H1 (cell line): ENCODE measurements at regions not wholly inside any gene's neighbourhood (a gene's known extent, or its start where the extent isn't known, plus 50 kb on each side); places are given as distances from the start of the nearest gene placed in this dataset.

ENCODE experiments used
- CTCF ChIA-PET: fragments of 300-600 bp; sonication (Branson Sonifier 250); formaldehyde crosslinking; loops from one replicate; lab custom pipeline; 2021; ENCODE audit not compliant: partially characterized antibody; lab: Charles Lee
- POLR2A ChIA-PET: fragments of 300-600 bp; sonication (Branson Sonifier 250); formaldehyde crosslinking; loops from one replicate; lab custom pipeline; 2021; ENCODE audit warnings: inconsistent platforms; ENCODE audit not compliant: partially characterized antibody; lab: Charles Lee
- DNase-seq, 2 experiments: peaks; one replicate each; pipeline versions ENCODE4 v3.0.0 to v3.0.0-alpha.2; 2010 to 2022; ENCODE audit warnings: low spot score in 2 of 2, low read depth in 1 of 2, mixed read lengths in 1 of 2
- FAIRE-seq: peaks from 2 replicates; lab custom pipeline; 2011; peaks lifted over from hg19 to GRCh38; lab: Jason Lieb, UNC
- H2AFZ ChIP-seq: 2 replicates; pipeline ENCODE4 v1.8.1; 2012; ENCODE audit warnings: low read length, inconsistent platforms
- H2AK5ac ChIP-seq: 2 replicates; pipeline ENCODE4 v1.6.1; 2013; ENCODE audit warnings: low read depth, low read length
- H2BK120ac ChIP-seq: replicated peaks from 2 replicates; pipeline ENCODE3; 2013; ENCODE audit warnings: low read depth, low read length, inconsistent platforms
- H2BK12ac ChIP-seq: 2 replicates; pipeline ENCODE4 v1.6.1; 2013; ENCODE audit warnings: low read depth, low read length
- H2BK15ac ChIP-seq: 2 replicates; pipeline ENCODE4 v1.6.1; 2013; ENCODE audit warnings: low read length
- H2BK20ac ChIP-seq: 2 replicates; pipeline ENCODE4 v1.6.1; 2013; ENCODE audit warnings: low read length
- H2BK5ac ChIP-seq: 2 replicates; pipeline ENCODE4 v1.6.1; 2013; ENCODE audit warnings: low read depth, low read length
- H3K14ac ChIP-seq: 2 replicates; pipeline ENCODE4 v1.6.1; 2013; ENCODE audit warnings: inconsistent platforms; ENCODE audit not compliant: insufficient read length
- H3K18ac ChIP-seq: 2 replicates; pipeline ENCODE4 v1.6.1; 2013; ENCODE audit warnings: low read length; ENCODE audit errors: extremely low read depth
- H3K23ac ChIP-seq: 2 replicates; pipeline ENCODE4 v1.6.1; 2013; ENCODE audit warnings: inconsistent platforms; ENCODE audit not compliant: insufficient read length
- H3K23me2 ChIP-seq: 2 replicates; pipeline ENCODE4 v1.6.1; 2013; ENCODE audit warnings: low read depth, low read length
- H3K27ac ChIP-seq: 2 replicates; pipeline ENCODE4 v1.6.1; 2011; ENCODE audit warnings: low read depth, low read length, inconsistent platforms
- H3K27me3 ChIP-seq, 4 experiments: replicated peaks in 1 of 4; 1 replicate in 1 of 4; 2 replicates in 3 of 4; pipeline versions ENCODE4 v1.6.1 to v1.8.1; 2011 to 2013; ENCODE audit warnings: low read length in 3 of 4, mild to moderate bottlenecking in 3 of 4, inconsistent platforms in 2 of 4, mixed read lengths in 2 of 4, moderate library complexity in 1 of 4; ENCODE audit not compliant: control insufficient read depth in 3 of 4, insufficient read depth in 3 of 4; ENCODE audit errors: extremely low read depth in 1 of 4
- H3K36me3 ChIP-seq, 4 experiments: 2 replicates each; pipeline versions ENCODE4 v1.6.1 to v1.8.1; 2011 to 2013; ENCODE audit warnings: mild to moderate bottlenecking in 4 of 4, low read length in 3 of 4, moderate library complexity in 2 of 4, control low read depth in 1 of 4, inconsistent platforms in 1 of 4; ENCODE audit not compliant: insufficient read depth in 4 of 4, control insufficient read depth in 2 of 4
- H3K4ac ChIP-seq: replicated peaks from 2 replicates; pipeline ENCODE3; 2013; ENCODE audit warnings: low read length, low read depth, mixed read lengths, inconsistent platforms; ENCODE audit not compliant: insufficient read length
- H3K4me1 ChIP-seq, 4 experiments: replicated peaks in 1 of 4; 1 replicate in 1 of 4; 2 replicates in 3 of 4; pipeline versions ENCODE4 v1.6.1 to v1.8.1; 2011 to 2013; ENCODE audit warnings: low read length in 3 of 4, inconsistent platforms in 2 of 4, mixed read lengths in 1 of 4; ENCODE audit not compliant: insufficient read depth in 4 of 4, control insufficient read depth in 3 of 4
- H3K4me2 ChIP-seq, 2 experiments: 2 replicates each; pipeline versions ENCODE4 v1.6.1 to v1.8.1; 2011 to 2013; ENCODE audit warnings: low read depth in 2 of 2, low read length in 2 of 2, control low read depth in 1 of 2, inconsistent platforms in 1 of 2, mild to moderate bottlenecking in 1 of 2; ENCODE audit not compliant: insufficient read depth in 1 of 2
- H3K4me3 ChIP-seq, 4 experiments: fragments of 200-600, 300-600 bp in 1 of 4; sonication (generic), shearing (Covaris generic), sonication (Bioruptor Twin) in 1 of 4; 2 replicates each; pipeline versions ENCODE4 v1.5.1 to v1.8.1; 2011 to 2016; ENCODE audit warnings: low read length in 4 of 4, low read depth in 3 of 4, control low read depth in 2 of 4, inconsistent platforms in 2 of 4, mild to moderate bottlenecking in 2 of 4, mixed read lengths in 1 of 4, moderate library complexity in 1 of 4; ENCODE audit not compliant: insufficient read depth in 2 of 4; ENCODE audit errors: extremely low read depth in 1 of 4
- H3K56ac ChIP-seq: replicated peaks from 2 replicates; pipeline ENCODE3; 2013; ENCODE audit warnings: low read depth, mild to moderate bottlenecking, mixed read lengths, low read length, inconsistent platforms; ENCODE audit not compliant: insufficient read length
- H3K79me1 ChIP-seq: 2 replicates; pipeline ENCODE4 v1.6.1; 2013; ENCODE audit warnings: low read depth, low read length, control low read depth
- H3K79me2 ChIP-seq, 2 experiments: 2 replicates each; pipeline versions ENCODE4 v1.6.1 to v1.8.1; 2012 to 2013; ENCODE audit warnings: low read length in 2 of 2, mild to moderate bottlenecking in 2 of 2, inconsistent platforms in 1 of 2; ENCODE audit not compliant: insufficient read depth in 2 of 2, control insufficient read depth in 1 of 2
- H3K9ac ChIP-seq, 4 experiments: replicated peaks in 1 of 4; 1 replicate in 1 of 4; 2 replicates in 3 of 4; pipeline versions ENCODE4 v1.6.1 to v1.8.1; 2011 to 2013; ENCODE audit warnings: low read depth in 3 of 4, low read length in 3 of 4, control low read depth in 2 of 4, mild to moderate bottlenecking in 2 of 4, moderate library complexity in 2 of 4, inconsistent platforms in 1 of 4; ENCODE audit errors: extremely low read depth in 1 of 4
- H3K9me3 ChIP-seq, 2 experiments: 2 replicates each; pipeline versions ENCODE4 v1.6.1 to v1.8.1; 2012 to 2013; ENCODE audit warnings: mild to moderate bottlenecking in 2 of 2, moderate library complexity in 2 of 2, control low read depth in 1 of 2, inconsistent platforms in 1 of 2, low read depth in 1 of 2, low read length in 1 of 2, mixed read lengths in 1 of 2; ENCODE audit not compliant: insufficient read depth in 2 of 2
- H4K20me1 ChIP-seq, 2 experiments: replicated peaks in 1 of 2; 2 replicates each; pipeline versions ENCODE3 to v1.8.1; 2011 to 2013; ENCODE audit warnings: inconsistent platforms in 2 of 2, low read length in 2 of 2, mild to moderate bottlenecking in 1 of 2; ENCODE audit not compliant: insufficient read depth in 2 of 2, control insufficient read depth in 1 of 2
- H4K5ac ChIP-seq: 2 replicates; pipeline ENCODE4 v1.6.1; 2013; ENCODE audit warnings: low read length, low read depth, mixed read lengths, inconsistent platforms; ENCODE audit not compliant: insufficient read length
- H4K8ac ChIP-seq: 2 replicates; pipeline ENCODE4 v1.8.0; 2013; ENCODE audit warnings: mild to moderate bottlenecking, moderate library complexity, low read length, inconsistent platforms; ENCODE audit not compliant: insufficient read depth; ENCODE audit errors: extremely low read depth
- H4K91ac ChIP-seq: replicated peaks from 2 replicates; pipeline ENCODE3; 2013; ENCODE audit warnings: low read length, mixed read lengths, inconsistent platforms; ENCODE audit not compliant: insufficient read length
- WGBS, 2 experiments: shearing (Covaris generic) in 1 of 2; methylation state at CpG; one replicate each; pipeline versions ENCODE4 v1.1.6 to v1.1.7; 2013 to 2015; ENCODE audit warnings: low lambda C conversion rate in 2 of 2, mixed read lengths in 2 of 2, inconsistent platforms in 1 of 2, low coverage in 1 of 2, missing lambda C conversion rate in 1 of 2; ENCODE audit not compliant: insufficient replicate concordance in 2 of 2, insufficient coverage in 1 of 2, insufficient read length in 1 of 2; ENCODE audit errors: extremely low coverage in 1 of 2, missing lambda C conversion rate in 1 of 2; 5-methylcytosine and 5-hydroxymethylcytosine counted together

GRCh38 chr10:78617115-78617514 lies 451.7 kb upstream of the ZMIZ1 start:
- ChIA-PET POLR2A (no interaction called here), CTCF (interaction anchor here (0.7 to 2.6 kb wide), 6 partner anchors 9 to 578 kb away, joined by 3 to 11 read pairs (median 4); no protein-coding TSS in a partner anchor)
- Histone ChIP-seq H3K4me3 (no peak overlapping the region), H4K8ac (no peak overlapping the region), H2BK120ac (no peak overlapping the region), H3K23ac (no peak overlapping the region), H3K79me1 (no peaks in the 10 kb centered on the region), H2BK5ac (no peak overlapping the region), H3K18ac (no peak overlapping the region), H3K14ac (no peak overlapping the region), H2BK20ac (no peak overlapping the region), H3K9ac (no peak overlapping the region), H3K4ac (no peak overlapping the region), H3K27ac (no peak overlapping the region), H3K36me3 (no peaks in the 10 kb centered on the region), H3K56ac (no peak overlapping the region), H2BK12ac (no peak overlapping the region), H3K9me3 (no peaks in the 10 kb centered on the region), H3K27me3 (no peaks in the 10 kb centered on the region), H4K5ac (no peak overlapping the region), H2AFZ (no peak overlapping the region), H4K91ac (no peak overlapping the region), H3K4me2 (no peak overlapping the region), H2BK15ac (no peak overlapping the region), H3K4me1 (0 out of 7 replicates have a peak, but pooled peaks cover 0 to 2% (median 0%) of the 10 kb centered on the region in 4 experiments), H3K79me2 (no peaks in the 10 kb centered on the region), H2AK5ac (no peak overlapping the region), H3K23me2 (no peaks in the 10 kb centered on the region), H4K20me1 (no peaks in the 10 kb centered on the region)
- FAIRE-seq, result no peak
- 94% methylated on average over 3 of the region's 3 CpGs; no CpG with 5 or more reads in 1 of the 2 experiments for whole genome bisulfite sequencing, 2 experiments
- no peak for DNase-seq
